Kidney (tissue), 13 donors: ENCODE measurements at regions not wholly inside any gene's neighbourhood (a gene's known extent, or its start where the extent isn't known, plus 50 kb on each side); places are given as distances from the start of the nearest gene placed in this dataset.

ENCODE experiments used
- DNase-seq, 5 donors: peaks; one replicate each; pipeline ENCODE4 v3.0.0-alpha.2; 2013 to 2020
- FAIRE-seq: peaks from 2 replicates; lab custom pipeline; 2012; peaks lifted over from hg19 to GRCh38; lab: Jason Lieb, UNC
- H3K27ac ChIP-seq, 2 donors: one replicate each; pipeline ENCODE4 v1.7.0; 2013; ENCODE audit warnings: low read depth in 2 of 2, low read length in 2 of 2, inconsistent platforms in 1 of 2
- H3K27me3 ChIP-seq: one replicate; pipeline ENCODE4 v1.7.1; 2013; ENCODE audit warnings: low read length, inconsistent platforms; ENCODE audit not compliant: control insufficient read depth, insufficient read depth
- H3K36me3 ChIP-seq, 3 donors: one replicate each; pipeline versions ENCODE4 v1.7.0 to v1.7.1; 2013; ENCODE audit warnings: low read length in 3 of 3, control low read depth in 1 of 3, inconsistent platforms in 1 of 3; ENCODE audit not compliant: insufficient read depth in 3 of 3, control insufficient read depth in 2 of 3
- H3K4me1 ChIP-seq, 3 donors: one replicate each; pipeline versions ENCODE4 v1.7.0 to v1.7.1; 2013; ENCODE audit warnings: low read length in 3 of 3, inconsistent platforms in 1 of 3, low read depth in 1 of 3; ENCODE audit not compliant: control insufficient read depth in 2 of 3, insufficient read depth in 2 of 3
- H3K4me3 ChIP-seq, 3 donors: one replicate each; pipeline versions ENCODE4 v1.7.0 to v1.8.1; 2013; ENCODE audit warnings: low read length in 3 of 3, control low read depth in 1 of 3, inconsistent platforms in 1 of 3
- H3K9ac ChIP-seq, 3 donors: one replicate each; pipeline versions ENCODE4 v1.7.0 to v1.7.1; 2013; ENCODE audit warnings: low read length in 3 of 3, control low read depth in 1 of 3, inconsistent platforms in 1 of 3
- H3K9me3 ChIP-seq, 3 donors: one replicate each; pipeline versions ENCODE4 v1.7.0 to v1.7.1; 2013; ENCODE audit warnings: low read length in 3 of 3, control low read depth in 1 of 3, inconsistent platforms in 1 of 3; ENCODE audit not compliant: control insufficient read depth in 2 of 3, insufficient read depth in 1 of 3
- intact Hi-C: fragments of 100-400 bp; cut with DNase I; formaldehyde crosslinking; loops from one replicate; pipeline ENCODE4 v1.11.1; 2022
- TF ChIP-seq, protein P1 (sequence below): IDR thresholded peaks from 3 replicates; pipeline ENCODE4 v1.5.1; 2012; ENCODE audit warnings: mild to moderate bottlenecking, moderate library complexity, borderline replicate concordance; ENCODE audit not compliant: insufficient read depth; ENCODE audit errors: extremely low read depth
- donor health status: control.
- donor health status: control.
- donor health status: control.
- donor health status: control.
- donor health status: control.
- donor health status: DM: yes; HTN: yes; CAD: no.
- donor health status: Normal renal cell carcinoma (clear cell type).

DNA sequence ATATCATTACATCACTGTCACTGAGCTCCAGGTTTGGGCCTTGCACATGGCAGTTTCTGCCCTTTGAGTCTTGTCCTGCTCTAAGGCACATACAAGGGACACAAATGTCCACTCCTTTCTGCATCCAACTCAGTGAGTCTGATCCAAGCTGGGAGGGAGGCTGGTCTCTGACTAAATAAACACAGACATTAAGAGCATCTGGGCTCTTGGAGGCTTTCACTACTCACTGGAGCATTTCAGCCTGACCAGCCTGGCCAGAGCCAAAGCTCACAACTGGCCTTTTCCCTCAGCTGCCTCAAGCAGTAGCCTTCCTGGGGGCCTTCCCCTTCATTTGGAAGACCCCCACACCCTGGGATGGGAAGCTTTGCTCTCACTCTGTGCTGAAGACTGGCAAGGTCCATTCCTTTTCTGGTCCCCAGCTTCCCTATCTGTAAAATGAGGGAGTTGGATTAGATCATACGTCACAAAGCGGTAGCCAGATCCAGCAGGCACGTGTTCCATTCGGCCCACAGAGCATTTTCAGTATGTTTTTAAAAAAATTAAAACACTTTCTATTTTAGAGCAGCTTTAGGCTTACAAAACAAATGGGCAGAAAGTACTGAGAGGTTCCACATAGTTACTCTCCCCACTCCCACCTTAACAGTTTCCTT is 58.6 kb upstream of the XPA start:
- FAIRE-seq = no peak
- Histone ChIP-seq H3K9ac (no peak overlapping the region), H3K4me3 (no peak overlapping the region), H3K9me3 (no peaks in the 10 kb centered on the region), H3K4me1 (no peaks in the 10 kb centered on the region), H3K27me3 (no peaks in the 10 kb centered on the region), H3K27ac (no peak overlapping the region), H3K36me3 (no peaks in the 10 kb centered on the region)
- DNase-seq = no peak
- intact Hi-C loops = no loop called here
- TF ChIP-seq, protein P1, sequence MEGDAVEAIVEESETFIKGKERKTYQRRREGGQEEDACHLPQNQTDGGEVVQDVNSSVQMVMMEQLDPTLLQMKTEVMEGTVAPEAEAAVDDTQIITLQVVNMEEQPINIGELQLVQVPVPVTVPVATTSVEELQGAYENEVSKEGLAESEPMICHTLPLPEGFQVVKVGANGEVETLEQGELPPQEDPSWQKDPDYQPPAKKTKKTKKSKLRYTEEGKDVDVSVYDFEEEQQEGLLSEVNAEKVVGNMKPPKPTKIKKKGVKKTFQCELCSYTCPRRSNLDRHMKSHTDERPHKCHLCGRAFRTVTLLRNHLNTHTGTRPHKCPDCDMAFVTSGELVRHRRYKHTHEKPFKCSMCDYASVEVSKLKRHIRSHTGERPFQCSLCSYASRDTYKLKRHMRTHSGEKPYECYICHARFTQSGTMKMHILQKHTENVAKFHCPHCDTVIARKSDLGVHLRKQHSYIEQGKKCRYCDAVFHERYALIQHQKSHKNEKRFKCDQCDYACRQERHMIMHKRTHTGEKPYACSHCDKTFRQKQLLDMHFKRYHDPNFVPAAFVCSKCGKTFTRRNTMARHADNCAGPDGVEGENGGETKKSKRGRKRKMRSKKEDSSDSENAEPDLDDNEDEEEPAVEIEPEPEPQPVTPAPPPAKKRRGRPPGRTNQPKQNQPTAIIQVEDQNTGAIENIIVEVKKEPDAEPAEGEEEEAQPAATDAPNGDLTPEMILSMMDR = no peak

DNA sequence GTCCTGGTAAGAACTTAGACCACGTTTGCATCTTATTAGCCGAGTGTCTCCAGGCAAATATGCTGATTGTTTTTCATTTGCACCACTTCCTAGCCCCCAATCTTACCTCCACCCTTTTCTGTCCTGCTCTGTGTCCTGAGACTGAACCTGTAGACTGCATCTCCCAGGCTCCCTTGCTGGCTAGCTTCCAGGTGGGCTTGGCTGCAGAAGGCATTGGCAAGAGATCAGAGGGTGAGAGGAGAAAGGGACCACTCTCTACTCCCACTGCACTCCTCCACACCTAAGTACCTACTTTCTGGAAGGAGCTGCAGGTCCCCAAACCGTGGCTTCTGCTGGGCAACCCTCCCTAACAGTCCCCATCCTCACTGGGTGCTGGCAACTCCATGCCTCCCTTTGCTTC is 59.9 kb upstream of the XPA start:
- intact Hi-C loops = no loop called here

DNA sequence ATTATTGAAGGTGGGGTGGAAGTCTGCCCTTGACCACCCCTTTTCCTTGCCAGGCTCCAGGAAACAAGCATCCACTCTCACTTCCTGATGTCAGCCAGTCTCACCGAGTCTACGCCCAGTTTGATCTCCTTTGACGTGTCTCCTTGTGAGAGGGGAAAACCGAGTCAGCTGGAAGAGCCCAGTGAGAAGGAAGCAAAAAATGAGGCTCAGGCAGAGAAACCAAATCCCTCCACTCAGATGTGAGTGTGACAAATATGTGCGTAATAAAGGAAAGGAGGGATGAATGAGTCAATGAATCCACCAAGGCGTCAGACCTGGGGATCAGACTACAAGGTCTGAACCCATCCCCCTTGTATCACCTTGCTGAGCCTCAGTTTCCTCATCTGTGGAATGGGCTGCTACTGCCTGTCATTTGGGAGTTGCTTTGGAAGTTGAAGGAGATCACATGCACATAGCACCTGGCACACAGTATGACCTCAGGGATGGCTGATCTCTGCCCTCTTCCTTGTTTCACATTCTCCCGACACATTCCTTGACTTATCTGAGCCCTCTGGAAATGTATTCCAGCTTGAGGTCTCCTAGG is 61.3 kb upstream of the XPA start:
- Histone ChIP-seq H3K9me3 (no peaks in the 10 kb centered on the region), H3K9ac (no peak overlapping the region), H3K4me1 (no peaks in the 10 kb centered on the region), H3K27me3 (no peaks in the 10 kb centered on the region), H3K4me3 (no peak overlapping the region), H3K27ac (no peak overlapping the region), H3K36me3 (no peaks in the 10 kb centered on the region)
- intact Hi-C loops = no loop called here
- TF ChIP-seq, protein P1 = no peak
- DNase-seq (no peak), FAIRE-seq (no peak)

More for the DNA sequence above, 59.9 kb upstream of the XPA start:
- Histone ChIP-seq H3K4me3 (no peak overlapping the region), H3K9ac (no peak overlapping the region), H3K27me3 (no peaks in the 10 kb centered on the region), H3K36me3 (no peaks in the 10 kb centered on the region), H3K4me1 (no peaks in the 10 kb centered on the region), H3K27ac (no peak overlapping the region), H3K9me3 (no peaks in the 10 kb centered on the region)
- FAIRE-seq (no peak), DNase-seq (no peak)
- TF ChIP-seq, protein P1 = no peak
